ENCODE measurements at regions not wholly inside any gene's neighbourhood (a gene's known extent, or its start where the extent isn't known, plus 50 kb on each side); places are given as distances from the start of the nearest gene placed in this dataset.

DNA sequence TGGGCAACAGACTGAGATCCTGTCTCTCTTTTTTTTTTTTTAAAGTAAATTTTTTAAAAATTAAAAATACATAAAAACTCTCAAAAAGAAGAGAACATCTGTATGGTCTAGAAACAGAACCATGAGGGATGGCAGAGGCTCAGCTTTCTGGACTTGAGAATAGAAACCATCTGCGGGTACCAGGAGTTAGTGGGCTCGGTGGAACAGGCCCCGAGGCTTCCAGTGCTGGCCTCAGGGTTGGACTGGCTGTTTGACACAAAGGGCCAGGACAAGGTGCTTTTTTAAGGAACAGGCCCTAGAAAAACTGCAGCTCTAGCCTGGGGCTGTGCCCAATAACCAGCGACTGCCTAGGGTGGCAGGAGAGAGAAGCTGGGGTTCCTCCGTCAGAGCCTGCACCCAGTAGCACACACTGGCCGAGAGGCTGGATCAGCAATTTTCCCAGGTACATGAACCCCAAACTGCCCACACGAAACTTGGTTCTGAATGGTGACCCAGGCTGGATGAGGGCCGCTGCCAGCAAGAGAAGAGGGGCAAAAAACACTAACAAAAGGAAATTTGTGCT lies 131.0 kb upstream of the OLIG3 start:
- TF ChIP-seq POLR2A (IDR thresholded peaks at IDR 0.05): no peak
- TF ChIP-seq, protein P1, sequence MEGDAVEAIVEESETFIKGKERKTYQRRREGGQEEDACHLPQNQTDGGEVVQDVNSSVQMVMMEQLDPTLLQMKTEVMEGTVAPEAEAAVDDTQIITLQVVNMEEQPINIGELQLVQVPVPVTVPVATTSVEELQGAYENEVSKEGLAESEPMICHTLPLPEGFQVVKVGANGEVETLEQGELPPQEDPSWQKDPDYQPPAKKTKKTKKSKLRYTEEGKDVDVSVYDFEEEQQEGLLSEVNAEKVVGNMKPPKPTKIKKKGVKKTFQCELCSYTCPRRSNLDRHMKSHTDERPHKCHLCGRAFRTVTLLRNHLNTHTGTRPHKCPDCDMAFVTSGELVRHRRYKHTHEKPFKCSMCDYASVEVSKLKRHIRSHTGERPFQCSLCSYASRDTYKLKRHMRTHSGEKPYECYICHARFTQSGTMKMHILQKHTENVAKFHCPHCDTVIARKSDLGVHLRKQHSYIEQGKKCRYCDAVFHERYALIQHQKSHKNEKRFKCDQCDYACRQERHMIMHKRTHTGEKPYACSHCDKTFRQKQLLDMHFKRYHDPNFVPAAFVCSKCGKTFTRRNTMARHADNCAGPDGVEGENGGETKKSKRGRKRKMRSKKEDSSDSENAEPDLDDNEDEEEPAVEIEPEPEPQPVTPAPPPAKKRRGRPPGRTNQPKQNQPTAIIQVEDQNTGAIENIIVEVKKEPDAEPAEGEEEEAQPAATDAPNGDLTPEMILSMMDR (IDR thresholded peaks at IDR 0.05): no peak
